ENCODE measurements at regions not wholly inside any gene's neighbourhood (a gene's known extent, or its start where the extent isn't known, plus 50 kb on each side); places are given as distances from the start of the nearest gene placed in this dataset.

- no peak for TF ChIP-seq CTCF (IDR thresholded peaks at IDR 0.05; ENCODE audit: insufficient read depth, low read depth, low read length)
- no peak overlapping the region for H3K4me3 ChIP-seq (ENCODE audit: low read depth, low read length)
- POLR2A ChIA-PET: no interaction called here
- no peaks in the 10 kb centered on the region for H3K36me3 ChIP-seq (ENCODE audit: control insufficient read depth, insufficient read depth, low read length)
- H3K27me3 ChIP-seq (ENCODE audit: control insufficient read depth, insufficient read depth, low read length): no peaks in the 10 kb centered on the region
- CTCF ChIA-PET: no interaction called here
- no peak for DNase-seq (ENCODE audit: low read depth)
Observed at GRCh38 chr2:18648161-18648560, 58.8 kb upstream of the NT5C1B start.

GRCh38 chr2:18647731-18648130, 58.4 kb upstream of the NT5C1B start:
- H3K27me3 ChIP-seq (ENCODE audit: control insufficient read depth, insufficient read depth, low read length): no peaks in the 10 kb centered on the region
- DNase-seq (ENCODE audit: low read depth): no peak
- TF ChIP-seq CTCF (IDR thresholded peaks at IDR 0.05; ENCODE audit: insufficient read depth, low read depth, low read length): no peak
- H3K36me3 ChIP-seq (ENCODE audit: control insufficient read depth, insufficient read depth, low read length): no peaks in the 10 kb centered on the region
- ChIA-PET POLR2A (no interaction called here), CTCF (interaction anchor here (0.9 kb wide), 1 partner anchor 14 kb away, joined by 3 read pairs; no protein-coding TSS in a partner anchor)
- no peak overlapping the region for H3K4me3 ChIP-seq (ENCODE audit: low read depth, low read length)

GRCh38 chr2:18645315-18645714, 55.9 kb upstream of the NT5C1B start:
- ChIA-PET POLR2A (no interaction called here), CTCF (interaction anchor here (1.2 kb wide), 1 partner anchor 11 kb away, joined by 4 read pairs; no protein-coding TSS in a partner anchor)
- TF ChIP-seq CTCF (IDR thresholded peaks at IDR 0.05; ENCODE audit: insufficient read depth, low read depth, low read length): no peak
- DNase-seq (ENCODE audit: low read depth): no peak
- H3K4me3 ChIP-seq (ENCODE audit: low read depth, low read length): no peak overlapping the region
- no peaks in the 10 kb centered on the region for H3K27me3 ChIP-seq (ENCODE audit: control insufficient read depth, insufficient read depth, low read length)
- no peaks in the 10 kb centered on the region for H3K36me3 ChIP-seq (ENCODE audit: control insufficient read depth, insufficient read depth, low read length)

- no peaks in the 10 kb centered on the region for H3K27me3 ChIP-seq (ENCODE audit: control insufficient read depth, insufficient read depth, low read length)
- POLR2A ChIA-PET: no interaction called here
- H3K36me3 ChIP-seq (ENCODE audit: control insufficient read depth, insufficient read depth, low read length): no peaks in the 10 kb centered on the region
- TF ChIP-seq CTCF (IDR thresholded peaks at IDR 0.05; ENCODE audit: insufficient read depth, low read depth, low read length): no peak
- no peak for DNase-seq (ENCODE audit: low read depth)
- CTCF ChIA-PET: interaction anchor here (1.2 kb wide), 1 partner anchor 10 kb away, joined by 4 read pairs; no protein-coding TSS in a partner anchor
- no peak overlapping the region for H3K4me3 ChIP-seq (ENCODE audit: low read depth, low read length)
Observed at GRCh38 chr2:18644115-18644462, 54.7 kb upstream of the NT5C1B start.

GRCh38 chr2:18643326-18644114, 54.2 kb upstream of the NT5C1B start:
- ChIA-PET POLR2A (no interaction called here), CTCF (no interaction called here)
- TF ChIP-seq CTCF (IDR thresholded peaks at IDR 0.05; ENCODE audit: insufficient read depth, low read depth, low read length): no peak
- Histone ChIP-seq H3K4me3 (ENCODE audit: low read depth, low read length) (no peak overlapping the region), H3K36me3 (ENCODE audit: control insufficient read depth, insufficient read depth, low read length) (no peaks in the 10 kb centered on the region), H3K27me3 (ENCODE audit: control insufficient read depth, insufficient read depth, low read length) (no peaks in the 10 kb centered on the region)
- DNase-seq (ENCODE audit: low read depth): no peak

Data from BJ (cell line).